Effector memory CD4-positive, alpha-beta T cell (primary cell): ENCODE measurements at regions not wholly inside any gene's neighbourhood (a gene's known extent, or its start where the extent isn't known, plus 50 kb on each side); places are given as distances from the start of the nearest gene placed in this dataset.

Source experiments
- DNase-seq, 3 donors: peaks; one replicate each; pipeline ENCODE4 v3.0.0-alpha.2; 2020
- H3K27ac ChIP-seq: 2 replicates; pipeline ENCODE4 v1.7.0; 2013; ENCODE audit warnings: mild to moderate bottlenecking, low read length, moderate library complexity; ENCODE audit not compliant: insufficient read depth, poor library complexity, severe bottlenecking
- H3K27me3 ChIP-seq: replicated peaks from 2 replicates; pipeline ENCODE4 v1.7.0; 2013; ENCODE audit warnings: mild to moderate bottlenecking, low read length; ENCODE audit not compliant: insufficient read depth, control insufficient read depth, poor library complexity, severe bottlenecking
- H3K36me3 ChIP-seq: 2 replicates; pipeline ENCODE4 v1.7.0; 2013; ENCODE audit warnings: mild to moderate bottlenecking, low read length, moderate library complexity; ENCODE audit not compliant: control insufficient read depth, insufficient read depth
- H3K4me1 ChIP-seq: 2 replicates; pipeline ENCODE4 v1.7.0; 2013; ENCODE audit warnings: low read length, mild to moderate bottlenecking; ENCODE audit not compliant: control insufficient read depth, insufficient read depth, poor library complexity, severe bottlenecking
- H3K4me3 ChIP-seq: 2 replicates; pipeline ENCODE4 v1.7.0; 2013; ENCODE audit warnings: low read length, low read depth, mild to moderate bottlenecking; ENCODE audit not compliant: insufficient read depth, poor library complexity, severe bottlenecking
- H3K9me3 ChIP-seq: 2 replicates; pipeline ENCODE4 v1.7.0; 2013; ENCODE audit warnings: mild to moderate bottlenecking, low read length, moderate library complexity; ENCODE audit not compliant: control insufficient read depth

GRCh38 chr1:53390261-53390660 is 62.4 kb upstream of the LRP8 start:
- no peaks in the 10 kb centered on the region for H3K36me3 ChIP-seq
- peaks cover 3% of the 10 kb centered on the region for H3K4me1 ChIP-seq
- no peak for DNase-seq
- H3K27me3 ChIP-seq, result no peaks in the 10 kb centered on the region
- no peak overlapping the region for H3K4me3 ChIP-seq
- H3K9me3 ChIP-seq, result no peaks in the 10 kb centered on the region
- H3K27ac ChIP-seq, result no peak overlapping the region

- no peak for DNase-seq
- Histone ChIP-seq H3K36me3 (no peaks in the 10 kb centered on the region), H3K4me1 (peaks cover 3% of the 10 kb centered on the region), H3K27ac (no peak overlapping the region), H3K9me3 (no peaks in the 10 kb centered on the region), H3K27me3 (no peaks in the 10 kb centered on the region), H3K4me3 (no peak overlapping the region)
Measured at GRCh38 chr1:53390736-53391135, 62.9 kb upstream of the LRP8 start.

- Histone ChIP-seq H3K36me3 (no peaks in the 10 kb centered on the region), H3K9me3 (no peaks in the 10 kb centered on the region), H3K27me3 (no peaks in the 10 kb centered on the region), H3K4me1 (peaks cover 3% of the 10 kb centered on the region), H3K4me3 (no peak overlapping the region), H3K27ac (no peak overlapping the region)
- no peak for DNase-seq
Measured at GRCh38 chr1:53391296-53391695, 63.4 kb upstream of the LRP8 start.

- H3K9me3 ChIP-seq, result no peaks in the 10 kb centered on the region
Measured at GRCh38 chr1:53391982-53392381, 64.1 kb upstream of the LRP8 start.

DNA sequence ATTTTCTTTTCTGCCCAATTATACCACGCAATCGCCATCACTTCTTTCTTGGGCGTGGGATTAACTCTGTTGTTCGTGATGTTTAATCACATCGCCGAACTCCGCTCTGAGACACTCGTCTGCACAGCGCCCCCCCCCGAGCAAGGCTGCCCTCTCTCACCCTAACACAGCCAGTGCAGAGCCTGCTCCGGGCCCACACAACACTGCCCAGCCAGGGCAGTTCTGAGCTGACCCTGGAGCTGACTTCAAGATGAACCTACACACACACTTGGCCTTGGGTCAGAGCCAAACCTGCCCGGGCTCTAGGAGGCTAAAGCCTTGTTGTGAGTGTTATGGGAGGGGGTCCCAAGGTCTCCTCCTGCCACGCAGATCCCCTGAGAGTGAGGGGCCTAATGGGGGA is 64.6 kb upstream of the LRP8 start:
- Histone ChIP-seq H3K27me3 (no peaks in the 10 kb centered on the region), H3K4me3 (no peak overlapping the region), H3K36me3 (no peaks in the 10 kb centered on the region)

More at GRCh38 chr1:53391982-53392381, 64.1 kb upstream of the LRP8 start:
- DNase-seq, result no peak
- H3K27me3 ChIP-seq, result no peaks in the 10 kb centered on the region
- no peaks in the 10 kb centered on the region for H3K36me3 ChIP-seq
- peaks cover 3% of the 10 kb centered on the region for H3K4me1 ChIP-seq
- no peak overlapping the region for H3K4me3 ChIP-seq
- H3K27ac ChIP-seq, result no peak overlapping the region

GRCh38 chr1:53393325-53393792 is 65.5 kb upstream of the LRP8 start:
- Histone ChIP-seq H3K4me3 (no peak overlapping the region), H3K9me3 (no peaks in the 10 kb centered on the region), H3K27me3 (no peaks in the 10 kb centered on the region), H3K4me1 (peaks cover 3% of the 10 kb centered on the region), H3K36me3 (no peaks in the 10 kb centered on the region), H3K27ac (no peak overlapping the region)
- peak; percentile 25 to 59 (median 38) for DNase-seq

More for the DNA sequence above, 64.6 kb upstream of the LRP8 start:
- no peak for DNase-seq
- Histone ChIP-seq H3K9me3 (no peaks in the 10 kb centered on the region), H3K4me1 (peaks cover 3% of the 10 kb centered on the region), H3K27ac (no peak overlapping the region)

- Histone ChIP-seq H3K9me3 (no peaks in the 10 kb centered on the region), H3K4me3 (no peak overlapping the region), H3K4me1 (peaks cover 3% of the 10 kb centered on the region), H3K36me3 (no peaks in the 10 kb centered on the region), H3K27ac (no peak overlapping the region), H3K27me3 (no peaks in the 10 kb centered on the region)
- DNase-seq, result no peak
Measured at GRCh38 chr1:53394306-53394705, 64.9 kb upstream of the DMRTB1 start.

GRCh38 chr1:53395671-53396215 is 63.5 kb upstream of the DMRTB1 start:
- Histone ChIP-seq H3K27ac (no peak overlapping the region), H3K27me3 (no peaks in the 10 kb centered on the region), H3K4me3 (no peak overlapping the region), H3K4me1 (peaks cover 3% of the 10 kb centered on the region), H3K9me3 (no peaks in the 10 kb centered on the region), H3K36me3 (no peaks in the 10 kb centered on the region)
- no peak for DNase-seq

GRCh38 chr1:53396573-53397268 is 62.5 kb upstream of the DMRTB1 start:
- Histone ChIP-seq H3K4me1 (peaks cover 3% of the 10 kb centered on the region), H3K9me3 (no peaks in the 10 kb centered on the region), H3K36me3 (no peaks in the 10 kb centered on the region), H3K27ac (no peak overlapping the region), H3K4me3 (no peak overlapping the region), H3K27me3 (no peaks in the 10 kb centered on the region)
- DNase-seq, result no peak

GRCh38 chr1:53398091-53398490 is 61.1 kb upstream of the DMRTB1 start:
- Histone ChIP-seq H3K9me3 (no peaks in the 10 kb centered on the region), H3K36me3 (no peaks in the 10 kb centered on the region), H3K27ac (no peak overlapping the region), H3K4me3 (no peak overlapping the region), H3K4me1 (peaks cover 3% of the 10 kb centered on the region), H3K27me3 (no peaks in the 10 kb centered on the region)
- no peak for DNase-seq
